Lung (tissue), 11 donors: ENCODE measurements at regions not wholly inside any gene's neighbourhood (a gene's known extent, or its start where the extent isn't known, plus 50 kb on each side); places are given as distances from the start of the nearest gene placed in this dataset.

Experiments
- ATAC-seq: fragments of 200-7000 bp; cut with Tn5 transposase; one replicate; pipeline ENCODE4 v1.9.1; 2020; ENCODE audit warnings: moderate number of reproducible peaks; ENCODE audit not compliant: insufficient read depth, low FRiP score
- DNase-seq, 3 donors: peaks; one replicate each; pipeline ENCODE4 v3.0.0-alpha.2; 2013 to 2017
- H3K27ac ChIP-seq, 2 donors: one replicate each; pipeline ENCODE4 v1.5.1; 2013; ENCODE audit warnings: mild to moderate bottlenecking in 2 of 2, moderate library complexity in 2 of 2, control low read depth in 1 of 2, inconsistent platforms in 1 of 2, low read depth in 1 of 2, low read length in 1 of 2
- H3K27me3 ChIP-seq, 3 donors: one replicate each; pipeline ENCODE4 v1.5.1; 2013; ENCODE audit warnings: low read length in 2 of 3; ENCODE audit not compliant: control insufficient read depth in 3 of 3, insufficient read depth in 3 of 3
- H3K36me3 ChIP-seq, 4 donors: one replicate each; pipeline ENCODE4 v1.5.1; 2013; ENCODE audit warnings: low read length in 4 of 4, mild to moderate bottlenecking in 1 of 4, moderate library complexity in 1 of 4; ENCODE audit not compliant: control insufficient read depth in 4 of 4, insufficient read depth in 4 of 4
- H3K4me1 ChIP-seq, 5 donors: one replicate each; pipeline ENCODE4 v1.5.1; 2013; ENCODE audit warnings: low read length in 5 of 5, mild to moderate bottlenecking in 2 of 5, moderate library complexity in 1 of 5; ENCODE audit not compliant: control insufficient read depth in 5 of 5, insufficient read depth in 5 of 5
- H3K4me3 ChIP-seq: one replicate; pipeline ENCODE4 v1.5.1; 2013; ENCODE audit warnings: mild to moderate bottlenecking, control low read depth, moderate library complexity
- H3K9ac ChIP-seq, 2 donors: one replicate each; pipeline ENCODE4 v1.5.1; 2013; ENCODE audit warnings: low read length in 2 of 2, control low read depth in 1 of 2; ENCODE audit not compliant: insufficient read depth in 1 of 2
- H3K9me3 ChIP-seq, 4 donors: one replicate each; pipeline ENCODE4 v1.5.1; 2013; ENCODE audit warnings: low read length in 3 of 4, mild to moderate bottlenecking in 1 of 4, moderate library complexity in 1 of 4; ENCODE audit not compliant: control insufficient read depth in 4 of 4, insufficient read depth in 3 of 4
- WGBS, 2 donors: extraction: QIAGEN DNeasy Blood & Tissue Kit; methylation state at CpG; one replicate each; pipeline ENCODE4 v1.1.7; 2013; 5-methylcytosine and 5-hydroxymethylcytosine counted together
- TF ChIP-seq, protein P1 (sequence below): IDR thresholded peaks from 2 replicates; pipeline ENCODE4 v1.5.1; 2012; ENCODE audit warnings: mild to moderate bottlenecking; ENCODE audit errors: control extremely low read depth, extremely low read depth
- donor health status: control.
- donor health status: control.
- donor health status: Bipolar disorder and iron deficiency.
- donor health status: healthy.
- donor health status: DM: yes; HTN: yes; CAD: no.

DNA sequence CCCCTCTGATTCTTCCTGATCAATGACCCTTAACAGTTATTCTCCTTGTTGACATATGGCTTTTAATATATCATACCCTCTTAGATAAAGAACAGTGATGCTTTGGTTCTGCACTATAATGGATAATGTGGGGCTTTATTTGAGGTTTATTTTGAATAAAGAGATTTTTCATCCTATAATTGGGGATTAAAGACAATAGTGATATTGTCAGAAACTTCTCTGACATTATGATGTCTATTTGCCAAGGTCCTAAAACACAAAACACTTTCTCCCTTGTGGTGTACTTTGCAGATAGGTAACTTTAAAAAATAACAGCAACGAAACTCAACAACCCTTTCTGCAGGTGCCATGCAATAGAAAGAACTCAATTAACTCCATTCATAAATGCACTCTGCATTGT, 243.6 kb upstream of the RHOBTB1 start:
- Histone ChIP-seq H3K4me3 (no peak overlapping the region), H3K27me3 (no peaks in the 10 kb centered on the region), H3K9me3 (peaks cover 0 to 5% (median 0%) of the 10 kb centered on the region in 4 donors), H3K4me1 (peaks cover 0 to 10% (median 0%) of the 10 kb centered on the region in 5 donors), H3K9ac (no peak overlapping the region), H3K27ac (no peak overlapping the region), H3K36me3 (no peaks in the 10 kb centered on the region)
- TF ChIP-seq, protein P1, sequence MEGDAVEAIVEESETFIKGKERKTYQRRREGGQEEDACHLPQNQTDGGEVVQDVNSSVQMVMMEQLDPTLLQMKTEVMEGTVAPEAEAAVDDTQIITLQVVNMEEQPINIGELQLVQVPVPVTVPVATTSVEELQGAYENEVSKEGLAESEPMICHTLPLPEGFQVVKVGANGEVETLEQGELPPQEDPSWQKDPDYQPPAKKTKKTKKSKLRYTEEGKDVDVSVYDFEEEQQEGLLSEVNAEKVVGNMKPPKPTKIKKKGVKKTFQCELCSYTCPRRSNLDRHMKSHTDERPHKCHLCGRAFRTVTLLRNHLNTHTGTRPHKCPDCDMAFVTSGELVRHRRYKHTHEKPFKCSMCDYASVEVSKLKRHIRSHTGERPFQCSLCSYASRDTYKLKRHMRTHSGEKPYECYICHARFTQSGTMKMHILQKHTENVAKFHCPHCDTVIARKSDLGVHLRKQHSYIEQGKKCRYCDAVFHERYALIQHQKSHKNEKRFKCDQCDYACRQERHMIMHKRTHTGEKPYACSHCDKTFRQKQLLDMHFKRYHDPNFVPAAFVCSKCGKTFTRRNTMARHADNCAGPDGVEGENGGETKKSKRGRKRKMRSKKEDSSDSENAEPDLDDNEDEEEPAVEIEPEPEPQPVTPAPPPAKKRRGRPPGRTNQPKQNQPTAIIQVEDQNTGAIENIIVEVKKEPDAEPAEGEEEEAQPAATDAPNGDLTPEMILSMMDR: no peak
- DNase-seq (no peak), ATAC-seq (no peak)
- 90 to 97% methylated on average over 1 of the region's 1 CpG for WGBS, 2 donors

DNA sequence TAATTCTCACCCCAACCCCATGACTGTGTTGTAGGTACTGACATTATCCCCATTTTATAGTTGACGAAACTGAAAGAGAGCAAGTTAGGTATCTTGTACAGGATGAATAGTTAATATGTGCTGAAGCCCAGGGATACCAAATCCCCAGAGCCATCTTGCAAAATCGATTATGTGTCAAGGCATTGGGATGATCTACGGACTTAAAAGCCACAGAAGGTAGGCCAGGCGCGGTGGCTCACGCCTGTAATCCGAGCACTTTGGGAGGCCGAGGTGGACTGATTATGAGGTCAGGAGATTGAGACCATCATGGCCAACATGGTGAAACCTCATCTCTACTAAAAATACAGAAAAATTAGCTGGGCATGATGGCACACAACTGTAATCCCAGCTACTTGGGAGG, 242.4 kb upstream of the RHOBTB1 start:
- WGBS, 2 donors: 93 to 95% methylated on average over 8 of the region's 8 CpGs
- H3K27me3 ChIP-seq: no peaks in the 10 kb centered on the region
- no peak overlapping the region for H3K4me3 ChIP-seq
- TF ChIP-seq, protein P1: no peak
- peaks cover 0 to 10% (median 0%) of the 10 kb centered on the region in 5 donors for H3K4me1 ChIP-seq
- no peak overlapping the region for H3K27ac ChIP-seq
- H3K9me3 ChIP-seq: no peaks in the 10 kb centered on the region
- H3K36me3 ChIP-seq: no peaks in the 10 kb centered on the region
- no peak overlapping the region for H3K9ac ChIP-seq
- ATAC-seq: no peak
- DNase-seq: no peak

DNA sequence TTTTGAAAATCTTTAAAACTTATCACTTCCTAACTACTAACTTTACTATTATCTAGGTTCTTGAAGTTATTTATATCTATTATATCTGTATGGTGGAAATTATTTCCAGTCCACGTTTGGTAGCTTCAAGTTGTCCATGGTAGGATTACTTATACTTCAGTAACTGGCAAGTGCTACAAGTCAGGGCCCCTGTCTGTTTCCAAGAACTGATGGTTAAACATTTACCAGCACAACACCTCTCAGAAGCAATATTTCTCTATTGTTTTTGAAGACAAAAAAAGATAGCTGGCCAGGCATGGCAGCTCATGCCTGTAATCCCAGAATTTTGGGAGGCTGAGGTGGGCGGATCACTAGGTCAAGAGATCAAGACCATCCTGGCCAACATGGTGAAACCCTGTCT, 240.4 kb upstream of the RHOBTB1 start:
- H3K27me3 ChIP-seq: no peaks in the 10 kb centered on the region
- H3K9ac ChIP-seq: no peak overlapping the region
- H3K4me3 ChIP-seq: no peak overlapping the region
- 88 to 90% methylated on average over 2 of the region's 2 CpGs for WGBS, 2 donors
- no peak for DNase-seq
- ATAC-seq: no peak
- no peaks in the 10 kb centered on the region for H3K36me3 ChIP-seq
- H3K27ac ChIP-seq: no peak overlapping the region
- no peaks in the 10 kb centered on the region for H3K9me3 ChIP-seq
- TF ChIP-seq, protein P1: no peak
- peaks cover 0 to 7% (median 0%) of the 10 kb centered on the region in 5 donors for H3K4me1 ChIP-seq

DNA sequence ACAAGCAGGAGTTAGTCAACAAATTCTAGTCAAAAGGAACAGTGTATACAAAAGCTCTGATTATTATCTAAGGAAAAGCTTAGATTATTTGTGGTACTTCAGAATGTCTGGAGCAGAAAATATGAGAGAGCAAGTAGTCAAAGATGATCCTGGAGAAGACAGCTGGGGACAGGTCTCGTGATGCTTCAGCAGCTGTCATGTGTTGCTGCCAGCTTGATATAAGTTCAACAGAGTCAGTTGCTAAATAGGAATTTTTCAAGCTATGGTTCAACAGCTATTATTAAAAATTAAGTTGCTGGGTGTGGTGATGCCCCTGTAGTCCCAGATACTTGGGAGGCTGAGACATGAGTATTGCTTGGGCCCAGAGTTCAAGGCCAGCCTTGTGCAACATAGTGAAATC, 240.0 kb upstream of the RHOBTB1 start:
- Histone ChIP-seq H3K4me3 (no peak overlapping the region), H3K9ac (no peak overlapping the region), H3K27ac (no peak overlapping the region), H3K4me1 (peaks cover 0 to 9% (median 0%) of the 10 kb centered on the region in 5 donors), H3K27me3 (no peaks in the 10 kb centered on the region), H3K9me3 (no peaks in the 10 kb centered on the region), H3K36me3 (no peaks in the 10 kb centered on the region)
- TF ChIP-seq, protein P1: no peak
- ATAC-seq (no peak), DNase-seq (no peak)
- whole genome bisulfite sequencing, 2 donors: 81 to 86% methylated on average over 1 of the region's 1 CpG
